Brain microvascular endothelial cell (primary cell): ENCODE measurements at regions not wholly inside any gene's neighbourhood (a gene's known extent, or its start where the extent isn't known, plus 50 kb on each side); places are given as distances from the start of the nearest gene placed in this dataset.
A peak's percentile ranks its signal among the peaks of the same experiment; 100 is the strongest.

Experiments used
- DNase-seq: peaks from one replicate; pipeline ENCODE4 v3.0.0-alpha.2; 2020
- H3K27ac ChIP-seq: fragments of 250-450 bp; sonication (Bioruptor Pico); 2 replicates; pipeline ENCODE4 v1.5.1; 2020; ENCODE audit warnings: mild to moderate bottlenecking, moderate library complexity
- H3K27me3 ChIP-seq: fragments of 250-450 bp; sonication (Bioruptor Pico); replicated peaks from 2 replicates; pipeline ENCODE4 v1.5.1; 2020; ENCODE audit warnings: mild to moderate bottlenecking
- H3K36me3 ChIP-seq: fragments of 250-450 bp; sonication (Bioruptor Pico); replicated peaks from 2 replicates; pipeline ENCODE4 v1.5.1; 2020; ENCODE audit warnings: mild to moderate bottlenecking
- H3K4me3 ChIP-seq: 2 replicates; pipeline ENCODE4 v1.5.1; 2011; ENCODE audit warnings: low read depth, mild to moderate bottlenecking, control low read depth, low read length, moderate library complexity
- in situ Hi-C: cut with HindIII; loops from 2 replicates; pipeline ENCODE4 v1.10.0; 2017; ENCODE audit warnings: low sequenced_read_pairs, low pct_ligation_motif_present
- TF ChIP-seq, protein P1 (sequence below): IDR thresholded peaks from 2 replicates; pipeline ENCODE4 v1.5.1; 2011; ENCODE audit warnings: low read depth, mild to moderate bottlenecking, moderate library complexity, low read length, control low read depth, inconsistent platforms; ENCODE audit errors: missing control alignments

DNA sequence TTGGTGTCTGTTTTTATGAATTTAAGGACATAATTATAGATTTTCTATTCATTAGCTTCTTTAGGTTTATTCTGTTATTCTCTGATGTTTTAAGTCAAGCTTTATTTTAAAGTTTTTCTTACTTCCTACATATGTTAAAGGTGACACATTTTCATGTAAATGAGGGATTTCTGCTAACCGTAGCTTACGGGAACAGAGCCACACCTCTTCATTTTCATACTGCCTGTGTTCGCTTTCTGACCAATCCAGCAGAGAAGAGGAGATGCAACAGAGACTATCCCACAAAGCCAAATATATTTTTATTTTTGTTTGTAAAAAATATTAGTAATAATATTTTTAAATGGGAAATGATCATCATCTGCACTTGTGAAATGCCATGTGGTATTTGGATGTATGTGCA is 774.1 kb downstream of the BRD1 start:
- in situ Hi-C loops = no loop called here
- no peak for DNase-seq
- no peak overlapping the region for H3K4me3 ChIP-seq
- H3K36me3 ChIP-seq = no peaks in the 10 kb centered on the region
- TF ChIP-seq, protein P1, sequence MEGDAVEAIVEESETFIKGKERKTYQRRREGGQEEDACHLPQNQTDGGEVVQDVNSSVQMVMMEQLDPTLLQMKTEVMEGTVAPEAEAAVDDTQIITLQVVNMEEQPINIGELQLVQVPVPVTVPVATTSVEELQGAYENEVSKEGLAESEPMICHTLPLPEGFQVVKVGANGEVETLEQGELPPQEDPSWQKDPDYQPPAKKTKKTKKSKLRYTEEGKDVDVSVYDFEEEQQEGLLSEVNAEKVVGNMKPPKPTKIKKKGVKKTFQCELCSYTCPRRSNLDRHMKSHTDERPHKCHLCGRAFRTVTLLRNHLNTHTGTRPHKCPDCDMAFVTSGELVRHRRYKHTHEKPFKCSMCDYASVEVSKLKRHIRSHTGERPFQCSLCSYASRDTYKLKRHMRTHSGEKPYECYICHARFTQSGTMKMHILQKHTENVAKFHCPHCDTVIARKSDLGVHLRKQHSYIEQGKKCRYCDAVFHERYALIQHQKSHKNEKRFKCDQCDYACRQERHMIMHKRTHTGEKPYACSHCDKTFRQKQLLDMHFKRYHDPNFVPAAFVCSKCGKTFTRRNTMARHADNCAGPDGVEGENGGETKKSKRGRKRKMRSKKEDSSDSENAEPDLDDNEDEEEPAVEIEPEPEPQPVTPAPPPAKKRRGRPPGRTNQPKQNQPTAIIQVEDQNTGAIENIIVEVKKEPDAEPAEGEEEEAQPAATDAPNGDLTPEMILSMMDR = no peak
- no peaks in the 10 kb centered on the region for H3K27me3 ChIP-seq
- H3K27ac ChIP-seq = no peak overlapping the region

DNA sequence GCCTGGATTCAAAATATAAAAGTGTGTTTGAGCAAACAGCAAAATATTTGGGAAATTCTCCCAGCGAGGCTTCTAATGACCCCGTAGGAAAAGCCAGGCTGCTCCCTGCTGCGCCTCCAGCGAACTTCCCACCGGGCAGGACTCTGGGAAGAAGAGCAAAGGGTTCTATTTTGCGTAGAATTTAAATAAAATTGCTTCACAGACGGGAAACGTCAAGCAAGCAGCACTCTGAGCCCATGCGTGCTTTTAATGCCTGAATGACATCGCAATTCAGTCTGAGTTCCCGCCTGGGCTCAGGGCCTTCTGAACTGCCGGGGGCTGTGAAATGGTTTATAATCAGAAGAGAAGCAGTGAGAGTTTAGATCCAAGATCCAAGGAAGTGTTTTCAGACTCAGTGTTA is 775.1 kb downstream of the BRD1 start:
- H3K27ac ChIP-seq = no peak overlapping the region
- no peaks in the 10 kb centered on the region for H3K36me3 ChIP-seq
- no peak for DNase-seq
- no peaks in the 10 kb centered on the region for H3K27me3 ChIP-seq
- TF ChIP-seq, protein P1 = no peak
- no peak overlapping the region for H3K4me3 ChIP-seq
- in situ Hi-C loops = no loop called here

DNA sequence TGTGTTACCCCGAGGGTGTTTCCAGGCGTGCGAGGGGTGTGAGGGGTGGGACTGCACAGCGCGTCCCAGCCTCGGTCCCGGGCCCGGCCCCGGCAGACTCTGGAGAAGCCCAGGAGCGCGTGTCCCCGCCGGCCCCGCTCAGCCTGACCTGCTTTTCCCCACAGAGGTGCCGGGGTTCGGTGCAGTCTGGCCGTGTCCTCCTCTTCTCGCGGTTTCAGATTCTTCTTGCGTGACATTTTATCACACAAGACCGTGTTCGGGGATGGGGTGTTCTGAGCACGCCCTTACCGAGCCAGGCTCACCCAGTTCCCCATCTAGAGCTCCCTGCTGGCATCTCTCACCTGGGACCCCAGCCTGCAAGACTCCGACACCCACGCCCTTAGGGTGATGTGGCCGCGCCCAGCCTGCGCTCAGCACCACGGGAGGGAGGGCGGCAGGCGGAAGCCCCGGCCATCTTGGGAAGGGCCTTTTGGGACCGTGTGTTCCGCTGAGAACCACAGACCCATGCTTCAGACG is 775.6 kb downstream of the BRD1 start:
- peak overlapping the region; percentile 35 for H3K4me3 ChIP-seq
- H3K27ac ChIP-seq = no peak overlapping the region
- in situ Hi-C loops = no loop called here
- TF ChIP-seq, protein P1 = no peak
- no peaks in the 10 kb centered on the region for H3K36me3 ChIP-seq
- H3K27me3 ChIP-seq = no peaks in the 10 kb centered on the region
- no peak for DNase-seq

DNA sequence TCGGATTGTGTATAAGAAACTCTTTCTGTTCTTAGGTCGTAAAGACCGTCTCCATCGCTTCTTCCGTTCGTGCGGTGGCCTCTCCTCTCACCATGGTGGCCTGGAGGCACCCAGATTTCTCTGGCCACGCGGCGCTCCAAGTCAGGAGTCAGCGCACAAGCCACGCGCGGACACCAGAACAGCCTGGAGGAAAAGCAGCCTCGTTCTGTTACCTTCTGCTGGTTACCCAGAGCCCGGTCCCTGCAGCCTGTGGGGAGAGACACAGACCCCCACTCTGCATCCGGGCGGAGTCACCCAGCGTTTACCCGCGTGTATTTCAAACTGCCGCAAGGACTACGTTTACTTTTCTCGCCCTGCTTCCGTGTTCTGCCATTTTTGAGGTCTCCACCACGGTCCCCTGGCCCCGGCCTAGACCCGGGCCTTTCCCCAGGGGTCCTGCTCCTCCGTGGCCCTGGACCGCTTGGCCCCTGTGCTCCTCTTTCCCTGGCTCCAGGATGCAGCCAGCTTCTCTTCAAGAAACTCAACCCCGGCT is 776.1 kb downstream of the BRD1 start:
- in situ Hi-C loops = no loop called here
- no peak for DNase-seq
- H3K4me3 ChIP-seq = no peak overlapping the region

DNA sequence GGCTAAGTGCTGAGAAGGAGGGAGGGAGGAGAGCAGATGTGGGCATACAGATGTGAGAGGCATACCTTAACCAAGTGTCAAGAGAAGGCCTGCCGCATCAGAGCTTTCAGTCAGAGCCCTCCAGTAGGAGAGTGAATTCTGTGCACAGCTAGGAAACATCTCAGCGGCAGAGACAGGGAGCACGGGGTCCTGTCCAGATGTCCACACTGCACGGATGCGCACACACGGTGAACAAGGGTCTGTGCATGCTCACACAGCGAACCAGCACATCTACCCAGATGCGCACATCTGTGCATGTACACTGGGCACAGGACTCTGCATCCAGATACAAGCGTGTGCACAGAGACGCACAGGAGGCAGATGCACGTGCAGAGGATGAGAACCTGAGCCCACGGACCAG is 778.0 kb downstream of the BRD1 start:
- no peak for DNase-seq
- Histone ChIP-seq H3K4me3 (no peak overlapping the region), H3K36me3 (no peaks in the 10 kb centered on the region), H3K27ac (no peak overlapping the region), H3K27me3 (no peaks in the 10 kb centered on the region)
- TF ChIP-seq, protein P1 = no peak
- in situ Hi-C loops = no loop called here

More for the DNA sequence above, 776.1 kb downstream of the BRD1 start:
- TF ChIP-seq, protein P1 = no peak
- H3K36me3 ChIP-seq = no peaks in the 10 kb centered on the region
- H3K27me3 ChIP-seq = no peaks in the 10 kb centered on the region
- no peak overlapping the region for H3K27ac ChIP-seq

DNA sequence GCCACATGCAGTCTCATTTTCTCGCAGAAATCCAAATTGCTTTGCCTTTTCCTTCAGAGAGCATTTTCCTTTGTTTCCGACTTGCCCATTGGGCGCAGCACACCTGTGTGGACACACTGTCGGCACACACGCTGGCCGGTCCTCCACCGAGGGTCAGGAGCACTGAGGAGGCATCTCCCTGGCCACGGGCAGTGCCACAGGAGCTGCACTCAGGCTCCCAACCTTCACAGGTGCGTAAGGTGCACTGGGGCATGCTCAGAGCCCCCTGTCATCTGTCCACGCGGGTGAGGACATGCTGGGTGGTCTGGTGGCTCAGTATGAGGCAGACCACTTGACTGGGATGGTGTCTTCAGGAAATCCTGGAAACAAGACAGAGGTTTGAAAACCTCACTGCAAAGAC is 779.1 kb downstream of the BRD1 start:
- Histone ChIP-seq H3K27ac (no peak overlapping the region), H3K27me3 (no peaks in the 10 kb centered on the region), H3K36me3 (no peaks in the 10 kb centered on the region), H3K4me3 (no peak overlapping the region)
- in situ Hi-C loops = no loop called here
- TF ChIP-seq, protein P1 = no peak
- no peak for DNase-seq
